ENCODE measurements at regions not wholly inside any gene's neighbourhood (a gene's known extent, or its start where the extent isn't known, plus 50 kb on each side); places are given as distances from the start of the nearest gene placed in this dataset.

- DNase-seq (ENCODE audit: extremely low read depth, low read depth, low spot score), result no peak
Observed at GRCh38 chr1:68378296-68379084, 71.3 kb downstream of the RPE65 start.

- DNase-seq (ENCODE audit: extremely low read depth, low read depth, low spot score), result no peak
Observed at GRCh38 chr1:68377098-68377497, 72.7 kb downstream of the RPE65 start.

DNA sequence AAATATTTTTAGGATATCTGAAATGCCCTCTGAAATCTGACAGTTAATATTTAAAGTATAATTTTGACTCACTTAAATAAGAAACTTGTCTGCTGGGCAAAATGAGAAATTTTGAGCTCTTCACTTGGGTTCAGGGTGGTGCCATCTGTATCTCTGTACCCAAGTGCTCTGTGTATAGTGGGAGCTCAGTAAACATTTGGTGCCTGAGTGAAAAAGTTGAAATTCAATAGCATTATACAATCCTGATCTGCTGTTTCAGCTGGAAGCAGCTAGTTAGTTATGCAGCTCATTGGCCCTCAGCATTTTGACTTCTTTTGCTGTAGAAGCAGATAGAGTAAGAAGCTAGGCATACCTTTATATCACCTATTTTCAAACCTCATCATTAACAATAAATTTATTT is 73.3 kb downstream of the RPE65 start:
- no peak for DNase-seq (ENCODE audit: extremely low read depth, low read depth, low spot score)

- DNase-seq (ENCODE audit: extremely low read depth, low read depth, low spot score), result no peak
Observed at GRCh38 chr1:68375919-68376318, 73.8 kb downstream of the RPE65 start.

- no peak for DNase-seq (ENCODE audit: extremely low read depth, low read depth, low spot score)
Observed at GRCh38 chr1:68373173-68373572, 76.6 kb downstream of the RPE65 start.

- no peak for DNase-seq (ENCODE audit: extremely low read depth, low read depth, low spot score)
Observed at GRCh38 chr1:68372487-68372886, 77.3 kb downstream of the RPE65 start.

DNA sequence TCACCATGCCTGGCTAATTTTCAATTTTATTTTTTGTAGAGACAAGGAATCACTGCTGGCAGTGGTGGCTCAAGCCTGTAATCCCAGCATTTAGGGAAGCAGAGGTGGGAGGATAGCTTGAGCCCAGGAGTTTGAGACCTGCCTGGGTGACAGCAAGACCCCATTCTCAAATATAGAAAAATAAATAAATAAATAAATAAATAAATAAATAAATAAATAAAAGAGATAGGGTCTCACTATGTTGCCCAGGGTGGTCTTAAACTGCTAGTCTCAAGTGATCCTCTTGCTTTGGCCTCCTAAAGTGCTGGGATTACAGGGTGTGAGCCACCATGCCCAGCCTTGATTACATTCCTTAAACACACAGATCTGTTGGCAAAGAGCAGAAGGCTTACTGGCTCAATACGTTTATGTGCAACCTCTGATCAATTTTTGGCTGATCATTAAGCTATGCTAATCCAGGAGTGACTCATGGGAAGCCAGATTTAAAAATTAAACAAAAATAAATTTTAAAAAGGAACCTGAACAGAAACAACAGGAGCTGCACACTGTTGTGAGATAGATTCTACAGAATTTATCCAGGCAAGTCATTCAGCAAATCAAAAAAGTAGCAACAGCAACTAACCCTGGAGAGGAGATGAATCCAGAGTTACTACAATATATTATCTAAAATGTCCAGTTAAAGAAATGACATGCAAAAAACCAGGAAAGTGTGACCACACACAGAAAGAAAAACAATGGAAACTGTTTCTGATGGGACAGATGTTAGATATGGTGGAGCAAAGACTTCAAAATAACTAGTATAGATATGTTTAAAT is 79.4 kb downstream of the RPE65 start:
- DNase-seq (ENCODE audit: extremely low read depth, low read depth, low spot score), result no peak

GRCh38 chr1:68366572-68366971 is 83.2 kb downstream of the RPE65 start:
- DNase-seq (ENCODE audit: extremely low read depth, low read depth, low spot score), result no peak

- no peak for DNase-seq (ENCODE audit: extremely low read depth, low read depth, low spot score)
Observed at GRCh38 chr1:68365709-68366382, 83.9 kb downstream of the RPE65 start.

- DNase-seq (ENCODE audit: extremely low read depth, low read depth, low spot score), result no peak
Observed at GRCh38 chr1:68363339-68363738, 86.4 kb downstream of the RPE65 start.

DNA sequence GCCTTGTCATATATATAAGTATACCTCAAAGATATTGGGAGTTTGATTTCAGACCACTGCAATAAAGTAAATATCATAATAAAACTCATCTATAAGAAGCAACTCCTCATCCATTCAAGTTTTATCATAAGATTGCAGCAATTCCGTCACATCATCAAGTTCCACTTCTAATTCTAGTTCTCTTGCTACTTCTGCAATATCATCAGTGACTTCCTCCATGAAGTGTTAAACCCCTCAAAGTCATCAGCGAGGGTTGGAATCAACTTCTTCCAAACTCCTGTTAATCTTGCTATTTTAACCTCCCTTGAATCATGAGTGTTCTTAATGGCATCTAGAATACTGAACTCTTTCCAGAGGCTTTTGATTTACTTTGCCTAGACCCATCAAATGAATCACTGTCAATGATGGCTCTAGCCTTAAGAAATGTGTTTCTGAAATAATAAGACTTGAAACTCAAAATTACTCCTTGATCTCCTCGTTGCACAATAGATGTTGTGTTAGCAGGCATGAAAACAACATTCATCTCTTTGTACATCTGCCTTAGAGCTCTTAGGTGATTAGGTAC is 88.3 kb downstream of the RPE65 start:
- DNase-seq (ENCODE audit: extremely low read depth, low read depth, low spot score), result no peak

DNA sequence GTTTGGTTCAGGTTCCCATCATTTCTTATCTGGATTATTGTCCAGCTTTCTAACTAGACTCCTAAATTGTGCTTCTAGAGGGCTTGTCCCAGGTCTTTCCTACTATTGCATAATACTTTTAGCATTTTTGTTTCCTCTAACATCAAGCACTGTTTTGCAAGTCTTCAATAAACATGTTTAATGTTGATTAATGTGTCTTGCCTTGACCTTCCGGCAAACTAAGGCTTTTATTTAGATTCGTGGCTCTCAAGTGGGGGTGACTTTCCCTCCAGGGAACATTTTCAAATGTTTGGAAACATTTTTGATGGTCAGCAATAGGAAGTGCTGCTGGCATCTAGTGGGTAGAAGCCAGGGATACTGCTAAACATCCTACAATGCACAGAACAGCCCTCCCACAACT is 90.7 kb downstream of the RPE65 start:
- DNase-seq (ENCODE audit: extremely low read depth, low read depth, low spot score), result no peak

DNA sequence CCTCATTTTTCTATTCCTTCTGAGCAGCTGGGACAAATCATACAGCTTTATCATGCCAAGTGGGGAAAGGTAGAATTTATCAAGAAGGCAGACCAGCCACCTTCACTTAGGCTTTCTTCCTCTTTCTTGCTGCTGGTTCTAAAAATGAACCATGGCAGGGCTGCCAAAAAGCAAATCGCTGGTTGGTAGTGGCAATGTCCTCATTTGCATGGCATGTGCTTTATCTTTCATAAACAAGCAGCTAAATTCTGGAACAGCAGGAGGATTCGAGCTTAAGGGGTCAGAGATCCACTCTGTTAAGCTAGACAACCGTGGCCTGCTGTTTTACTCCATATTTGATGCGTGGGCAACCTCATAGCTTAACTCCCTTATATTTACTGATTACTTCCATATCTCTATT is 91.3 kb downstream of the RPE65 start:
- no peak for DNase-seq (ENCODE audit: extremely low read depth, low read depth, low spot score)

GRCh38 chr1:68355614-68356013 is 94.1 kb downstream of the RPE65 start:
- DNase-seq (ENCODE audit: extremely low read depth, low read depth, low spot score), result no peak

- no peak for DNase-seq (ENCODE audit: extremely low read depth, low read depth, low spot score)
Observed at GRCh38 chr1:68352202-68352601, 97.6 kb downstream of the RPE65 start.

- no peak for DNase-seq (ENCODE audit: extremely low read depth, low read depth, low spot score)
Observed at GRCh38 chr1:68347415-68347814, 102.3 kb downstream of the RPE65 start.

- peak; percentile 39 for DNase-seq (ENCODE audit: extremely low read depth, low read depth, low spot score)
Observed at GRCh38 chr1:68346188-68346808, 103.5 kb downstream of the RPE65 start.

GRCh38 chr1:68344208-68344607 is 105.5 kb downstream of the RPE65 start:
- DNase-seq (ENCODE audit: extremely low read depth, low read depth, low spot score), result no peak

DNA sequence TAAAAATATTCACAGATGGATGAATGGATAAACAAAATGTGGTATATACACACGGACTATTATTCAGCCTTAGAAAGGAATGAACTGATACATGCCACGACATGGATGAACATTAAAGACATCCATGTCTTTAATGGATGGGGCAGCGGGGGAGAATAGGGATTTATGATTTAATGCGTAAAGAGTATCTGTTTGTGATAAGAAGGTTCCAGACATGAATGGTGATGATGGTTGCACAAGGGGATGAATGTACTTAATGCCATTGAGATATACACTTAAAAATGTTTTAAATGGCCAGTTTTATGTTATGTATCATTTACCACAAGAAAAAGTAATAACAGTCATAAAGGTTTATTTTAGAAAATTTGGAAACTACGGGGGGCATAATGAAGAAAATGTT is 108.6 kb upstream of the WLS start:
- no peak for DNase-seq (ENCODE audit: extremely low read depth, low read depth, low spot score)

GRCh38 chr1:68339505-68339904 is 107.2 kb upstream of the WLS start:
- no peak for DNase-seq (ENCODE audit: extremely low read depth, low read depth, low spot score)

- no peak for DNase-seq (ENCODE audit: extremely low read depth, low read depth, low spot score)
Observed at GRCh38 chr1:68338081-68338480, 105.8 kb upstream of the WLS start.
